Epithelial cell of esophagus (primary cell): ENCODE measurements at regions not wholly inside any gene's neighbourhood (a gene's known extent, or its start where the extent isn't known, plus 50 kb on each side); places are given as distances from the start of the nearest gene placed in this dataset.

Source experiments
- DNase-seq: peaks from one replicate; pipeline ENCODE4 v3.0.0; 2010; ENCODE audit warnings: low read depth
- H3K4me3 ChIP-seq: 2 replicates; pipeline ENCODE4 v1.5.1; 2011; ENCODE audit warnings: mild to moderate bottlenecking, low read length, control low read depth
- TF ChIP-seq, protein P1 (sequence below): IDR thresholded peaks from 2 replicates; pipeline ENCODE4 v1.5.1; 2011; ENCODE audit warnings: low read depth, mild to moderate bottlenecking, low read length, control low read depth, inconsistent platforms; ENCODE audit not compliant: insufficient read depth; ENCODE audit errors: missing control alignments

DNA sequence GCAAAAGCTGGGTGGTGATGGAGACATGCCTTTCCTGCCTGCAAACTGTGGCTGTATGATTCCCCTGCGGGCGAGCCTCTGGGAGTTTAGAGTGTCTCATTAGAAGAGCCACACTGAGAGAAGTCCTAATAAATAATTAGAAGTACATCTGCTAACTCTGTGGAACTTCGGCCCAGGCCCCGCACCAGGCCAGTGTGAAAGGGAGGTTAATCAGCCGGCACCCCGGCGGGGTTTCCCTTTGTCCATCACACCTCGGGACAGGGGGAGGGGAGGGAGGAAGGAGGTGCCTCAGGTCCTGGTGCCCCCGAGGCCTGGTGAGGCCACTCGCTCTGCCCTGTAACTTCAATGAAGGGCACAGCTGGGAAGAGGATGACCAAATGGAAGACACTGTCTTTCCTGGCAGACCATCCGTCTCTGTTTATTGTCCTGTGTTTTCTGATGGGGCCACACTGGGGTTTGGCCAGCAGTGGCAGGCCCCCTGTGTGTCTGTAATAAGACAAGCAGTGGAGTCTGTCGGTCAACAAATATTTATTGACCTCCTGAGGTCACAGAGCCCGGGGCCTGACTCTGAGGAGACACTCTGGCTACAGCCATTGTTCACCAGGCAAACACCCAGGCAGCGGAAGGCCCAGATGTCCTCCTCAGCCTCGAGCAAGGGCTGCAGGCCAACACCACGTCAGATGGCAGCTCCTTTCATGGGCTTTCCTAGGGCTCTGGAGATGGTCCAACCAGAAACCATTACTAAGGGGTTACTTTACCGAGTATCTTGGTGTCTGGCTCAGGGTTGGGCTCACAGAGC, 267.5 kb upstream of the RAB4A start:
- no peak for DNase-seq
- H3K4me3 ChIP-seq, result no peak overlapping the region
- TF ChIP-seq, protein P1, sequence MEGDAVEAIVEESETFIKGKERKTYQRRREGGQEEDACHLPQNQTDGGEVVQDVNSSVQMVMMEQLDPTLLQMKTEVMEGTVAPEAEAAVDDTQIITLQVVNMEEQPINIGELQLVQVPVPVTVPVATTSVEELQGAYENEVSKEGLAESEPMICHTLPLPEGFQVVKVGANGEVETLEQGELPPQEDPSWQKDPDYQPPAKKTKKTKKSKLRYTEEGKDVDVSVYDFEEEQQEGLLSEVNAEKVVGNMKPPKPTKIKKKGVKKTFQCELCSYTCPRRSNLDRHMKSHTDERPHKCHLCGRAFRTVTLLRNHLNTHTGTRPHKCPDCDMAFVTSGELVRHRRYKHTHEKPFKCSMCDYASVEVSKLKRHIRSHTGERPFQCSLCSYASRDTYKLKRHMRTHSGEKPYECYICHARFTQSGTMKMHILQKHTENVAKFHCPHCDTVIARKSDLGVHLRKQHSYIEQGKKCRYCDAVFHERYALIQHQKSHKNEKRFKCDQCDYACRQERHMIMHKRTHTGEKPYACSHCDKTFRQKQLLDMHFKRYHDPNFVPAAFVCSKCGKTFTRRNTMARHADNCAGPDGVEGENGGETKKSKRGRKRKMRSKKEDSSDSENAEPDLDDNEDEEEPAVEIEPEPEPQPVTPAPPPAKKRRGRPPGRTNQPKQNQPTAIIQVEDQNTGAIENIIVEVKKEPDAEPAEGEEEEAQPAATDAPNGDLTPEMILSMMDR, result no peak

DNA sequence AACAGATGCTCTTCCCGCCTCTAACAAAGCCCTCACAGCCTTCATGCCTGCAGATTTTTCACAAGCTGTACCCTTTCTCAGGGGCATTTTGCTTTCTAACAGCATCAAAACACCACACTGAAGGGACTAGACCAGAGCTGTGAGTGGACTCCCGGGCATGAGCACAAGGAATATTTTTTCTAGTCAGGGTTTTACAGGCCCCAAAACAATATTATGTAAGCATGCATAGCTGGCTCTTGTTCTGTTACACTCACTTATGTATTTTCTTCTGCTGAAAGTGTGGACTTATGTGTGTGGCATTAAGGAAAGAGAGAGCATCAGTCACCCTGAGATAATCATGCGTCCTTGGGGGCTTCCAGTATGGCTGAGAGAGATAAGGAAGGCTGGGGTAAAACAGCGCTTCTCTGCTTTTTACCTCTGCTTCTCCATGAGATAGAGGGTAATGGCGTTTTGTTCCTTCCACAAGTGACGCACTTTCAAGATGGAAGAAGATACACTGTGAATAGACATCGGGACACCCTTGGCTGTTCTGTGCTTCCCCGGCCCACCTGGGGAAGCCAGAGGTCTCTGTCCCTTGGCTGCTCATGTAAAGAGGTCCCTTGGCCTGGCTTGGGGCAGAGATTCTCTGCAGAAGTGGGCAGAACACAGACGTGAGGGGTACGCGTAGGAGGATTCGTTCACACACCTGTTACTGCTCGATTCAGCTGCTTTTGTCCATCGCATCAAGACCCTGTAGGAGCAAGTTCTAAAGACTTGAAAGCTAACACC, 266.7 kb upstream of the RAB4A start:
- H3K4me3 ChIP-seq, result no peak overlapping the region
- TF ChIP-seq, protein P1, result no peak
- no peak for DNase-seq

DNA sequence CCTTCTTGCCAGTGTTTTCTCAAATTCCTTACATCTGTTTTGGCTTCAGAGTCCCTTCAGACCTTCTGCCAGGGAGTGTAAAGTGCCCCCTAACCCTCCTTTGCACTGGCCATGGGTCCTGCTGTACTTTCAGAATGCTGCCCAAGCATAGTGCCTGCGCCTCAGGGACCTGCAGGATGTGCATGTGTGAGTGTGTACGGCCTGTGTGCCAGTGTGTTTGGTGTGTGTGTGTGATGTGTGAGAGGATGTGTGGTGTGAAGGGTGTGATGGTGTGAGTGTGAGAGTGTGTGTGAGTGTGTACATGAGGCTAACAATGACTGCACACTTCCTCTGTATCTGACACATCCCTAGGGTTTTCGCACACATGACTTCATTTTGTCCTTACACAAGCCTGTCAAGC, 265.8 kb upstream of the RAB4A start:
- TF ChIP-seq, protein P1, result no peak
- H3K4me3 ChIP-seq, result no peak overlapping the region
- DNase-seq, result no peak

DNA sequence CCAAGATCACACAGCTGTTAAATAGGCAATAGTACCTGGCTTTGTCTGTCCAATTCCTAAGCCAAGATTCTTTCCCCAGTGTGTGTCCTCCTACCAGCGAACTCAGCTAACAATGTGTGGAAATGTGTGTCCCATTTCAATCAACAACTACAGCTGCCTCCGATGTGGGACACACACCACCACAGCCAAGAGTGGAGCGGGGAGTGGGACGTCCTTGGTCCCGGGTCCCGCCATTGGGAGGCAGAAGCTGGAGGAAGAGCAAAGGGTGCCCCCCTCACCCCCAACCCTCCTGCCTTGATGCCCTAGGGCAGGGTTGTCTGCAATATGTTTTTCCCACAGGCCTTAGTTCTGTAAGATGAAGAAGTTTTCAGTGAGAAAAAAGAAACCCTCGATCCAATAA, 265.4 kb upstream of the RAB4A start:
- no peak overlapping the region for H3K4me3 ChIP-seq
- TF ChIP-seq, protein P1, result no peak
- no peak for DNase-seq

DNA sequence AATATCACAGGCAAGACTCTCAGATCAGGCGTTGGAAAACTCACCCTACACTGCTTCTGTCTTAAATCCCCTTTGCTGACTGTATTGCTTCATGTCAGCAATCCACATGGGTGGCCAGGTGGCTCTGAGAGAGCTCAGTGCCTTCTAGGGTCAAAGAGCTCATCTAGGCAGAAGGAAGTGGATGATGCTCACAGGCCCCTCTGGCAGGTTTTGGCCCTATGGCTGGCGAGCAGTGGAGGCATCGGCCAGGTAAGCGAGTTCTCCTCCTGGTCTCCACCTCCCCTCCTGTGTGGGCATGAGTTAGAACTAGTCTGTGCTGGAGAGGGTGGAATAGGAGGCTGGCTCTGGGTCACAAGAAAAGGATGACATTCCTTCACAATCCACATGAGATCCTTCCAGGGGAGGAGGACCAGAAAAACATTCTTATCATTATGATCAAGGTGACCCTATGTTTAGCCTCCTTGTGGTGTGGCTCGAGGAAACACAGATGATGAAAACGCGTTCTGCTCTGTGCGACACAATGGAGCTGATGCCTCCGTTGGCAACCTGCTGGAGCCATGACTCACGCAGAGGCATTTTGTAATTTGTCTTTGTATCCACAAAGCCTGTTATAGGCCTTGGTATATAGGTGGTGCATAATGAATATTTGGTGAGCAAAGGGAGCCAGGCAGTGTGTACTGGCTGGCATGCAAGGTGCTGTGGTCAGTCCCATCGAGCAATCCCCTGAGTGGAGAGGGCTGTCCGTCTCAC, 264.6 kb upstream of the RAB4A start:
- no peak overlapping the region for H3K4me3 ChIP-seq
- no peak for DNase-seq
- TF ChIP-seq, protein P1, result no peak

DNA sequence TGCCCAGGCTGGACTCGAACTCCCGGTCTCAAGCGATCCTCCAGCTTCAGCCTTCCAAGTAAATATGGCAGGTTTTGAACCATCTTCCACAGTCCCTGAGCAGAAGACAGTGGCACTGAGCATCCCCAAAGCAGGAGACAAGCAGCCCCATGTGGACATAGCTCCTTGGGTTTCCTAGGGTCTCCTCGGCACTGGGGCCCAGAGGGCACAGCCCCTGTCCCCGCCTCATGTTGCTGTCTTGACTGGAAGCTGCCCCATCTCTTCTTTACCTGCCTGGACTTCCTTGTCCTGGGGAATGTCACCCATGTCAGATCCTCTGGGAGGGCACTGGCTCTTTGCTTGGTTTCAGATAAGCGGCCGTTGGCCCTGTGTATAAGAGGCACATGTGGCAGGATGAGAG, 263.7 kb upstream of the RAB4A start:
- TF ChIP-seq, protein P1, result no peak
- no peak overlapping the region for H3K4me3 ChIP-seq

More for the DNA sequence above, 263.7 kb upstream of the RAB4A start:
- no peak for DNase-seq
